ENCODE measurements at regions not wholly inside any gene's neighbourhood (a gene's known extent, or its start where the extent isn't known, plus 50 kb on each side); places are given as distances from the start of the nearest gene placed in this dataset.

GRCh38 chr20:42018979-42019378 is 400.8 kb upstream of the CHD6 start:
- Histone ChIP-seq H3K4me3 (replicated peaks in 1 of 3; ENCODE audit: insufficient read depth in 1 of 3, low read depth in 2 of 3, low read length in 3 of 3) (no peak overlapping the region), H2AFZ (ENCODE audit: low read length) (no peak overlapping the region), H3K4me1 (ENCODE audit: insufficient read depth, low read length) (no peaks in the 10 kb centered on the region), H4K20me1 (ENCODE audit: insufficient read depth, low read length) (no peaks in the 10 kb centered on the region), H3K36me3 (replicated peaks in 1 of 2; ENCODE audit: control insufficient read depth in 1 of 2, insufficient read depth in 2 of 2, low read length in 2 of 2) (no peaks in the 10 kb centered on the region), H3K9me3 (ENCODE audit: low read length) (no peaks in the 10 kb centered on the region), H3K27me3 (ENCODE audit: control insufficient read depth in 1 of 2, insufficient read depth in 2 of 2, low read length in 2 of 2) (no peaks in the 10 kb centered on the region), H3K27ac (ENCODE audit: extremely low read length, insufficient read depth, low read length) (no peak overlapping the region), H3K9ac (ENCODE audit: insufficient read depth, low read depth, low read length) (no peak overlapping the region), H3K4me2 (ENCODE audit: low read depth, low read length) (no peak overlapping the region), H3K79me2 (ENCODE audit: insufficient read depth, low read length) (no peaks in the 10 kb centered on the region)
- CTCF ChIA-PET (ENCODE audit: low intra/inter-chr PET ratio, low total read pairs) = no interaction called here
- BruUV-seq (replicated peaks) = no TSS peak
- FAIRE-seq = peak; percentile 34
- DNase-seq (ENCODE audit: low spot score) = peak; percentile 22
- ATAC-seq = peak; percentile 76
- in situ Hi-C loops (cut with HindIII; ENCODE audit: extremely low pct_ligation_motif_present, low pct_unique_long_range_greater_than_20kb) (no loop called here), intact Hi-C loops (cut with micrococcal nuclease; ENCODE audit: unreplicated experiment) (loop anchor here (2.0 kb wide), 1 partner anchor 62 kb away; no protein-coding TSS in a partner anchor)
- POLR2A ChIA-PET = no interaction called here
- TF ChIP-seq PRPF4 (IDR thresholded peaks at IDR 0.05; ENCODE audit: low read depth, low read length, poor library complexity, severe bottlenecking) (no peak), ZNF629 (CRISPR knock-in tag; conservative IDR thresholded peaks at IDR 0.05) (no peak), ZBTB42 (CRISPR knock-in tag; IDR thresholded peaks at IDR 0.05) (no peak), TEAD3 (CRISPR knock-in tag; optimal IDR thresholded peaks at IDR 0.05; ENCODE audit: borderline replicate concordance) (no peak), ZNF407 (CRISPR knock-in tag; IDR thresholded peaks at IDR 0.05; ENCODE audit: not compliant biosample characterization) (no peak), MAFF (IDR thresholded peaks at IDR 0.05; ENCODE audit: low read depth, low read length) (no peak), SNAPC4 (CRISPR knock-in tag; IDR thresholded peaks at IDR 0.05) (no peak), TBX3 (IDR thresholded peaks at IDR 0.05; ENCODE audit: borderline replicate concordance) (no peak), ZNF652 (CRISPR knock-in tag; IDR thresholded peaks at IDR 0.05; ENCODE audit: borderline replicate concordance, low read depth) (no peak), ZMAT5 (CRISPR knock-in tag; IDR thresholded peaks at IDR 0.05; ENCODE audit: borderline replicate concordance, low read depth) (no peak), TBL1XR1 (IDR thresholded peaks at IDR 0.05; ENCODE audit: borderline replicate concordance, low read length, partially characterized antibody) (no peak), ZNF841 (CRISPR knock-in tag; IDR thresholded peaks at IDR 0.05; ENCODE audit: borderline replicate concordance) (no peak), DR1 (CRISPR knock-in tag; IDR thresholded peaks at IDR 0.05) (no peak)
